ENCODE measurements at regions not wholly inside any gene's neighbourhood (a gene's known extent, or its start where the extent isn't known, plus 50 kb on each side); places are given as distances from the start of the nearest gene placed in this dataset.
"Not testable (repeated sequence)": the region's sequence is repeated elsewhere in the genome, so short reads cannot be mapped to it uniquely, and the experiment has no call there.

GRCh38 chr16:46388939-46389491 lies 232.2 kb downstream of the SHCBP1 start:
- not testable (repeated sequence) for DNase-seq (ENCODE audit: extremely low read depth in 1 of 11, low read depth in 9 of 11, low spot score in 4 of 11)

- DNase-seq (ENCODE audit: extremely low read depth in 1 of 11, low read depth in 9 of 11, low spot score in 4 of 11): not testable (repeated sequence)
Measured at GRCh38 chr16:46388354-46388753, 232.8 kb downstream of the SHCBP1 start.

- DNase-seq (ENCODE audit: extremely low read depth in 1 of 11, low read depth in 9 of 11, low spot score in 4 of 11): not testable (repeated sequence)
Measured at GRCh38 chr16:46387720-46388119, 233.5 kb downstream of the SHCBP1 start.

GRCh38 chr16:46386805-46387620 lies 234.2 kb downstream of the SHCBP1 start:
- not testable (repeated sequence) for DNase-seq (ENCODE audit: extremely low read depth in 1 of 11, low read depth in 9 of 11, low spot score in 4 of 11)

GRCh38 chr16:46386110-46386771 lies 234.9 kb downstream of the SHCBP1 start:
- not testable (repeated sequence) for DNase-seq (ENCODE audit: extremely low read depth in 1 of 11, low read depth in 9 of 11, low spot score in 4 of 11)

GRCh38 chr16:46384285-46385061 lies 236.7 kb downstream of the SHCBP1 start:
- not testable (repeated sequence) for DNase-seq (ENCODE audit: extremely low read depth in 1 of 11, low read depth in 9 of 11, low spot score in 4 of 11)

- DNase-seq (ENCODE audit: extremely low read depth in 1 of 11, low read depth in 9 of 11, low spot score in 4 of 11): not testable (repeated sequence)
Measured at GRCh38 chr16:46383581-46383980, 237.6 kb downstream of the SHCBP1 start.

- not testable (repeated sequence) for DNase-seq (ENCODE audit: extremely low read depth in 1 of 11, low read depth in 9 of 11, low spot score in 4 of 11)
Measured at GRCh38 chr16:46382791-46383541, 238.2 kb downstream of the SHCBP1 start.

GRCh38 chr16:46382079-46382478 lies 239.1 kb downstream of the SHCBP1 start:
- DNase-seq (ENCODE audit: extremely low read depth in 1 of 11, low read depth in 9 of 11, low spot score in 4 of 11): not testable (repeated sequence)

- not testable (repeated sequence) for DNase-seq (ENCODE audit: extremely low read depth in 1 of 11, low read depth in 9 of 11, low spot score in 4 of 11)
Measured at GRCh38 chr16:46381344-46381743, 239.8 kb downstream of the SHCBP1 start.

Data from renal cortex interstitium (tissue), 11 donors.